ENCODE measurements at regions not wholly inside any gene's neighbourhood (a gene's known extent, or its start where the extent isn't known, plus 50 kb on each side); places are given as distances from the start of the nearest gene placed in this dataset.

GRCh38 chr5:36364473-36364872 lies 62.8 kb upstream of the RANBP3L start:
- TF ChIP-seq EZH2 (IDR thresholded peaks at IDR 0.05; ENCODE audit: insufficient read depth, poor library complexity, severe bottlenecking) = no peak
- TF ChIP-seq EZH2phosphoT487 (IDR thresholded peaks at IDR 0.05; ENCODE audit: insufficient read depth, low read depth) = no peak
